T-helper 2 cell treated with Interferon-gamma antibody and Interleukin-4, amounts not matched to agents 5 μg/mL and 100 μg/mL, for 36 hours (primary cell): ENCODE measurements at regions not wholly inside any gene's neighbourhood (a gene's known extent, or its start where the extent isn't known, plus 50 kb on each side); places are given as distances from the start of the nearest gene placed in this dataset.
"Not testable (repeated sequence)": the region's sequence is repeated elsewhere in the genome, so short reads cannot be mapped to it uniquely, and the experiment has no call there.

Source experiments
- DNase-seq: peaks from one replicate; pipeline ENCODE4 v3.0.0; 2021; ENCODE audit warnings: low spot score
- H3K27ac Mint-ChIP-seq: one replicate; pipeline ENCODE4 v1.8.0; 2021; ENCODE audit warnings: mild to moderate bottlenecking, mixed read lengths
- H3K27me3 Mint-ChIP-seq: one replicate; pipeline ENCODE4 v1.8.0; 2021; ENCODE audit warnings: low read depth, mixed read lengths
- H3K36me3 Mint-ChIP-seq: one replicate; pipeline ENCODE4 v1.8.0; 2021; ENCODE audit warnings: low read depth, mixed read lengths
- H3K4me1 Mint-ChIP-seq: one replicate; pipeline ENCODE4 v1.8.0; 2021; ENCODE audit warnings: low read depth, mixed read lengths
- H3K4me3 Mint-ChIP-seq: one replicate; pipeline ENCODE4 v1.8.0; 2022; ENCODE audit warnings: mild to moderate bottlenecking, moderate library complexity, mixed read lengths
- H3K9me3 Mint-ChIP-seq: one replicate; pipeline ENCODE4 v1.8.0; 2021; ENCODE audit warnings: mixed read lengths

DNA sequence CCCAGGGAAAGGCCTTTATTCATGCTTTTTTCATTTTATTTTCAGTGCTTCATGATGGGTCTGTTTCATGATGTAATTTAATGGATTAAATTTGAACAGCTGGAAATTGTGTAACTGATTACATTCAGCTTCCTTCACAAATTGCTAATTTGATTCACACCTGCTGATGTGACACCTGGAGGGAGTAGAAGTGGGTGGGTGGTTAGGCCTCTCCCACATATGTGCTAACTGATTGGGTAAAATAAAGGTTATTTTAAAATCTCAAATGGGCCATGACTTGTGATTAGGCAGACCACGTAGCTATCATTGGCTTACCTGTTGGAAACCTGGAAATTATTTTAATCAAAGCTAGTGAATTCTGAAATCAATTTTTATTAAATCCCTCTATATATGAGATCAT is 142.1 kb downstream of the GXYLT1 start:
- Mint-ChIP-seq H3K36me3 (no peaks in the 10 kb centered on the region), H3K27ac (no peak overlapping the region), H3K27me3 (peaks cover 8% of the 10 kb centered on the region), H3K9me3 (no peaks in the 10 kb centered on the region), H3K4me1 (no peaks in the 10 kb centered on the region), H3K4me3 (no peak overlapping the region)
- no peak for DNase-seq

- DNase-seq, result no peak
- H3K4me1 Mint-ChIP-seq, result no peaks in the 10 kb centered on the region
- no peaks in the 10 kb centered on the region for H3K36me3 Mint-ChIP-seq
- peak overlapping the region; percentile 45 for H3K27ac Mint-ChIP-seq
- no peaks in the 10 kb centered on the region for H3K9me3 Mint-ChIP-seq
- no peak overlapping the region for H3K4me3 Mint-ChIP-seq
- H3K27me3 Mint-ChIP-seq, result peaks cover 4% of the 10 kb centered on the region
Measured at GRCh38 chr12:41998436-41998835, 146.2 kb downstream of the GXYLT1 start.

GRCh38 chr12:41993283-41993682 is 151.4 kb downstream of the GXYLT1 start:
- H3K4me1 Mint-ChIP-seq, result no peaks in the 10 kb centered on the region
- H3K27me3 Mint-ChIP-seq, result no peaks in the 10 kb centered on the region
- no peaks in the 10 kb centered on the region for H3K36me3 Mint-ChIP-seq
- no peak for DNase-seq
- no peak overlapping the region for H3K27ac Mint-ChIP-seq
- H3K9me3 Mint-ChIP-seq, result no peaks in the 10 kb centered on the region
- no peak overlapping the region for H3K4me3 Mint-ChIP-seq

- Mint-ChIP-seq H3K4me1 (no peaks in the 10 kb centered on the region), H3K4me3 (no peak overlapping the region)
Measured at GRCh38 chr12:41992692-41993215, 151.9 kb downstream of the GXYLT1 start.

DNA sequence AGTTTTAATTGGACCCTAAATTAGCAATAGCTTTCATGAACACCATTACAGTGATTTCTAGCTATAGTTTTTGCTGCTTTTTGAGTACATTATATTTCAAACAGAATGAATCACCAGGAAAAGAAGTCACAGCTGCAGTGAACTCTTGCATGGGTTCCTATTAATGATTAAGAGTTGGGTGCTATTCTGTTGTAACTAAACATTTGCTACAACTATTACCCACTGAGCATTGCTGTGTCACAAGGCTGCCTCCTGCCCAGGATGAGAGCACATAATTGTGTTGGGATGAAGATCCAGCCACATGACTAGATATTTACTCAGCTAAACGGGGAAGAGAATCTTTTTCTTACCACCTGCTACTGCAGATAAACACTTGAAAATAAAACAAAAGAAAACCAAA is 152.7 kb downstream of the GXYLT1 start:
- H3K4me3 Mint-ChIP-seq, result no peak overlapping the region
- no peak overlapping the region for H3K27ac Mint-ChIP-seq
- no peak for DNase-seq
- no peaks in the 10 kb centered on the region for H3K27me3 Mint-ChIP-seq
- H3K36me3 Mint-ChIP-seq, result no peaks in the 10 kb centered on the region
- no peaks in the 10 kb centered on the region for H3K9me3 Mint-ChIP-seq
- no peaks in the 10 kb centered on the region for H3K4me1 Mint-ChIP-seq

More at GRCh38 chr12:41992692-41993215, 151.9 kb downstream of the GXYLT1 start:
- no peak overlapping the region for H3K27ac Mint-ChIP-seq
- H3K36me3 Mint-ChIP-seq, result no peaks in the 10 kb centered on the region
- no peak for DNase-seq
- no peaks in the 10 kb centered on the region for H3K27me3 Mint-ChIP-seq
- no peaks in the 10 kb centered on the region for H3K9me3 Mint-ChIP-seq

- Mint-ChIP-seq H3K9me3 (no peaks in the 10 kb centered on the region), H3K27me3 (peaks cover 4% of the 10 kb centered on the region), H3K4me1 (no peaks in the 10 kb centered on the region), H3K4me3 (no peak overlapping the region), H3K27ac (no peak overlapping the region), H3K36me3 (no peaks in the 10 kb centered on the region)
- no peak for DNase-seq
Measured at GRCh38 chr12:41988715-41989114, 156.0 kb downstream of the GXYLT1 start.

- H3K4me3 Mint-ChIP-seq, DNase-seq, H3K36me3 Mint-ChIP-seq, H3K9me3 Mint-ChIP-seq, H3K27ac Mint-ChIP-seq, H3K4me1 Mint-ChIP-seq, H3K27me3 Mint-ChIP-seq: not testable (repeated sequence)
Measured at GRCh38 chr12:41986513-41986912, 158.2 kb downstream of the GXYLT1 start.

DNA sequence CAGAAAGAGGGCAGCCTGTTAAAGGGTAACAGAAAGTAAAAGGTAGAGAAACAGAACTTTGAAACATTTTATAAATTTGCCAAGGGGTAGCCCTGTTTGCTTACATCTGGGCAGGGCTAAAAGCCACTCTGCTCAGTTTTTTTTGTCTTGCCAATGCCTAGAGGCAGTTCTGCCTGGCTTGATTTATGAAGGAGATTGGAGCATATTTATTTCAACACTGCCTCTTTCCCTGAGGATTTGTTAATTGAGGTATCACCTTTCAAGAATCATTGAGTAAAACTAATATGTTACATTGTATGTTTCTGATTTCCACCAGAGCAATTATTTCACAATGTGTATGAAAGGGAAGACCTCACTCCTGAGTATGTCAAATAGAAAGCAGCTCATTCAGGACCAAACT is 160.8 kb downstream of the GXYLT1 start:
- Mint-ChIP-seq H3K36me3 (no peaks in the 10 kb centered on the region), H3K4me3 (no peak overlapping the region), H3K9me3 (no peaks in the 10 kb centered on the region), H3K27me3 (peaks cover 4% of the 10 kb centered on the region), H3K27ac (no peak overlapping the region), H3K4me1 (no peaks in the 10 kb centered on the region)
- DNase-seq, result no peak

GRCh38 chr12:41983394-41983793 is 161.3 kb downstream of the GXYLT1 start:
- H3K4me3 Mint-ChIP-seq, result no peak overlapping the region
- peaks cover 4% of the 10 kb centered on the region for H3K27me3 Mint-ChIP-seq
- H3K4me1 Mint-ChIP-seq, result no peaks in the 10 kb centered on the region
- no peaks in the 10 kb centered on the region for H3K36me3 Mint-ChIP-seq
- no peak for DNase-seq
- H3K9me3 Mint-ChIP-seq, result no peaks in the 10 kb centered on the region
- no peak overlapping the region for H3K27ac Mint-ChIP-seq

DNA sequence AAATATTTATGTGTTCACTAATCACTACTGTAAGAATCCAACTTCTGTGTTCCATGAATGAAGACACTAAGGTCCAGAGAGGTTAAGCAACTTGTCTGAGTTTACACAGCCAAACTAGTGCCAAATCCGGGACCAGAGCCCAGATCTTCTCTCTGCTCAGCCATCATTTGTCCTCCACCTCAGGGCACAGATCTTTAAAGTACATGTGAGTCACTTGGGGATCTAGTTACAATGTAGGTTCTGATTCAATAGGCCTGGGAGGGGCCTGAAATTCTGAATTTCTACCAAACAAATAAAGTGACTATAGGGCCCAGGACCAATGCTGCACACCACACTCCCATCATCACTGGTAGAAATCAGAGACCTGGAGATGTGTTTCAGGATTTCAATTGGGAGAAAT is 162.9 kb downstream of the GXYLT1 start:
- no peak overlapping the region for H3K27ac Mint-ChIP-seq
- H3K4me3 Mint-ChIP-seq, result no peak overlapping the region
- H3K27me3 Mint-ChIP-seq, result peaks cover 4% of the 10 kb centered on the region
- H3K36me3 Mint-ChIP-seq, result no peaks in the 10 kb centered on the region
- no peaks in the 10 kb centered on the region for H3K9me3 Mint-ChIP-seq
- no peak for DNase-seq
- no peaks in the 10 kb centered on the region for H3K4me1 Mint-ChIP-seq

DNA sequence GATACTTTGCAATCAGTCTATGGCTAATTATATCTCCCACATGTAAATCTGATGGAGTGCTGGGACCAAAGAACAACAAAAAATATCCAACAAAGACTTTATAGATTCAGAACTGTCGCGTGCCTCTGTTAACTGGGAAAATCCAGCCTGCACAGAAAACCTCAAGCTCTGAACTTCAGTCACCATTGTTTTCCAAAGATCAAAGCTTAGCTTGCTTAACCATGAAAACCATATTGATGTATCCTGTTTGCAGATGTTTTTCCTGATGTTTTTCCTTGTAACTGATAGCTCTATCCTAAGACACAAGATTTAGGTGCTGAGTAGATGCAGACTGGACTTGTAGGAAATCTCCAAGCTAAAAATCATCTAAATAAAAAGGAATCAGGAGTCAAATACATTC is 163.7 kb downstream of the GXYLT1 start:
- Mint-ChIP-seq H3K27ac (no peak overlapping the region), H3K36me3 (no peaks in the 10 kb centered on the region), H3K27me3 (peaks cover 4% of the 10 kb centered on the region), H3K4me1 (no peaks in the 10 kb centered on the region), H3K4me3 (no peak overlapping the region), H3K9me3 (no peaks in the 10 kb centered on the region)
- no peak for DNase-seq

- Mint-ChIP-seq H3K4me3 (no peak overlapping the region), H3K9me3 (no peaks in the 10 kb centered on the region), H3K27ac (no peak overlapping the region), H3K27me3 (peaks cover 3% of the 10 kb centered on the region), H3K4me1 (no peaks in the 10 kb centered on the region), H3K36me3 (no peaks in the 10 kb centered on the region)
- no peak for DNase-seq
Measured at GRCh38 chr12:41980390-41980789, 164.3 kb downstream of the GXYLT1 start.

GRCh38 chr12:41979574-41979973 is 165.1 kb downstream of the GXYLT1 start:
- no peaks in the 10 kb centered on the region for H3K4me1 Mint-ChIP-seq
- H3K4me3 Mint-ChIP-seq, result no peak overlapping the region
- no peaks in the 10 kb centered on the region for H3K27me3 Mint-ChIP-seq
- no peaks in the 10 kb centered on the region for H3K36me3 Mint-ChIP-seq
- no peak for DNase-seq
- no peak overlapping the region for H3K27ac Mint-ChIP-seq
- no peaks in the 10 kb centered on the region for H3K9me3 Mint-ChIP-seq

- Mint-ChIP-seq H3K27me3 (no peaks in the 10 kb centered on the region), H3K9me3 (no peaks in the 10 kb centered on the region), H3K27ac (no peak overlapping the region), H3K36me3 (no peaks in the 10 kb centered on the region), H3K4me1 (no peaks in the 10 kb centered on the region), H3K4me3 (no peak overlapping the region)
- no peak for DNase-seq
Measured at GRCh38 chr12:41972598-41972997, 172.1 kb downstream of the GXYLT1 start.

GRCh38 chr12:41972196-41972595 is 172.5 kb downstream of the GXYLT1 start:
- Mint-ChIP-seq H3K4me1 (no peaks in the 10 kb centered on the region), H3K4me3 (no peak overlapping the region), H3K27me3 (no peaks in the 10 kb centered on the region), H3K27ac (no peak overlapping the region), H3K9me3 (no peaks in the 10 kb centered on the region), H3K36me3 (no peaks in the 10 kb centered on the region)
- DNase-seq, result no peak
